Panc1 (cell line): ENCODE measurements at regions not wholly inside any gene's neighbourhood (a gene's known extent, or its start where the extent isn't known, plus 50 kb on each side); places are given as distances from the start of the nearest gene placed in this dataset.

Source experiments
- CTCF ChIP-seq: fragments of 450-650 bp; IDR thresholded peaks from 2 replicates; pipeline ENCODE4 v1.5.1; 2017; ENCODE audit warnings: mild to moderate bottlenecking
- POLR2AphosphoS5 ChIP-seq: IDR thresholded peaks from 2 replicates; pipeline ENCODE4 v1.6.1; 2012; ENCODE audit warnings: mild to moderate bottlenecking, low read depth, low read length, moderate library complexity
- SIN3A ChIP-seq: IDR thresholded peaks from 2 replicates; pipeline ENCODE4 v1.6.1; 2012; ENCODE audit warnings: low read depth, mild to moderate bottlenecking, low read length, moderate library complexity, borderline replicate concordance; ENCODE audit not compliant: insufficient read depth
- TCF7L2 ChIP-seq: IDR thresholded peaks from 2 replicates; pipeline ENCODE4 v1.6.1; 2011; ENCODE audit warnings: mild to moderate bottlenecking, low read depth, low read length, inconsistent platforms

- TF ChIP-seq CTCF (no peak), POLR2AphosphoS5 (no peak), SIN3A (no peak), TCF7L2 (no peak)
Measured at GRCh38 chr5:67680099-67680498, 483.5 kb upstream of the CD180 start.
